ENCODE measurements at regions not wholly inside any gene's neighbourhood (a gene's known extent, or its start where the extent isn't known, plus 50 kb on each side); places are given as distances from the start of the nearest gene placed in this dataset.

DNA sequence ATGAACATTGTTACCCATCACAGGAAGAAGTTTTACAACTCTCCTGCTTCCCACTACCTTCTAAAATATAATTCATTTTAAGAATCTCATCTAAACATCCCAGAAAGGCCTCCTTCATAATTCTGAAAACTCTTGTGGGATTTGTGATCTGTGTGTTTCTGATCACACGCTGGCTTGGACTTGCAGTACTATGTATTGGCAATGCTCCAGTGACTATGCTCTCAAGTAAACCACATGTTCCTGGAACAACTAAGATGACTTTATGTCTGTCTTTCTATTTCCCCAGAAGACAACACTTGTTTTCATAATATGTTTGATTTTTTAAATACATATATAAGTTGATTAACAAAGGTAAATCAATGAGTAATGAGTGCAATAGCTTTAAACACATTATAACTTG is 376.6 kb upstream of the NETO1 start:
- no peak for DNase-seq (ENCODE audit: low read depth in 2 of 2)

DNA sequence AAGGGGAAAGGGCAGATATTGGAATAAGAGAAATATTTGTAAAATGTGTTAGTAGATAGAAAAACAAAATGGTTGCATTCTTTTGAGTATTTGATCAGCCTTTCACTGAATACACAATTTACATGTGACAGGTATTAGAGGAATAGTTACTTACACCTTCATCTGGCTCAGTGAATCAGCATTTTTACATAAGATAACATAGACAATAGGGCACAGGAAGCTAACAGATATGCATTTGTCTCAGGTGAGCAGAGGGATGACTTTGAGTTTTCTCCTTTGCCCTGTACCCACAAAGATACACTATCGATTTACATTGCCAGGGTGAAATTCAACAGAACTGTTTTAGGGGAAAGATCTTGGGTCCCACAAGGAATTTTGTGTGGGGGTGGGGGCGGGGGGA is 373.1 kb upstream of the NETO1 start:
- no peak for DNase-seq (ENCODE audit: low read depth in 2 of 2)

DNA sequence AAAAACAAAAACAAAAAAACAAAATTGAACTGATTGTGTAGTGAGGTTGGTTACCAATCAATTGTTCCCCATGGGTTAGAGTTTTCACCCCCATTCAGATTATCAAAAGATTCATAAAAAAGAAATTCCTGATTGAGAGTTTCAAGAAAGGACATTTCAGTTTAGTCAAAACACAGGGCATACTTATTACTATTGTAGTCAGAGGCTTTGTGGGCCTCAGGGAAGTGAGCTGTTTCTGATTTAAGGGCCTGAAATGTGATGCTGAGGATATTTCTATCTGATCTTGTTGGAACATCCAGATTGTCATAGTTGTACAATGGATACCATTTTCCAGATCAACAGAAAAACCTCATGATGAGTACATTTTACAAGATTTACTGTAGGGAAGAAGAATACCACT is 368.1 kb upstream of the NETO1 start:
- DNase-seq (ENCODE audit: low read depth in 2 of 2): no peak

DNA sequence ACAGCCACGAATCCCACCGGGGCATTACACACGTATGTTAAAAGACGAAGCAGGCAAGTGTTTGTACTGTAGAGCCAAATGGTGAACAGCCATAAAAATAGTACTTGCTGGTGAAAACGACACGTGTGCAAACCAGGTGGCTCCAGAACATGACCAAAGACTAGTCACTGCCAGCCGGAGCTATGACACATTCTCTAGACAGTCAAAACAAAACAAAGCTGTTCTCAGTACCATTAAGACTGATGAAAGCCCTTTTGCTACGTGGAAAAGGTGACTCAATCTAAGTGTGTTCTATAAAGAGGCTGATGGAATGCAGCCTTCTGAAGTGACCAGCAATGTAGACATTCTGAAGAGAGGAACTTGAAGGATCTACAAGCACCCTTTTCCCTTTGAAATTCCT is 367.7 kb upstream of the NETO1 start:
- no peak for DNase-seq (ENCODE audit: low read depth in 2 of 2)

DNA sequence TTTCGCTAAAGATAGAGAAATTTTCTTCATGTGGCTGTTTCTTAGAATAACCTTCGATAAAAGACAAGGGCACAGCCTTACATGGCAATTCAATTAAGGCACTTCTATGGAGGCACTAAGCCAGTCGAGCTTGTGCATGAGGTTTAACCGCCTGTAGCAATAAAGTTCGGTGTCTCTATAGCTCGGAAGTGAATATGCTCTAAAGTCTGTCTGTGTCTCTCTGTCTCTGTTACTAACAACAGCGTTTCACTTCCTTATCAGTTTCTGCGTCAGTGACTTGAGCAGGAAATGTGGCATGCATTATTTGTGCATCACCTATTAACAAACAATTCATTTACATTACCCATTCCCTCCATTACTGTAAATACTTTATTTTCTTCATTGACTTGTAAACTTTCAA is 365.1 kb upstream of the NETO1 start:
- DNase-seq (ENCODE audit: low read depth in 2 of 2): no peak

DNA sequence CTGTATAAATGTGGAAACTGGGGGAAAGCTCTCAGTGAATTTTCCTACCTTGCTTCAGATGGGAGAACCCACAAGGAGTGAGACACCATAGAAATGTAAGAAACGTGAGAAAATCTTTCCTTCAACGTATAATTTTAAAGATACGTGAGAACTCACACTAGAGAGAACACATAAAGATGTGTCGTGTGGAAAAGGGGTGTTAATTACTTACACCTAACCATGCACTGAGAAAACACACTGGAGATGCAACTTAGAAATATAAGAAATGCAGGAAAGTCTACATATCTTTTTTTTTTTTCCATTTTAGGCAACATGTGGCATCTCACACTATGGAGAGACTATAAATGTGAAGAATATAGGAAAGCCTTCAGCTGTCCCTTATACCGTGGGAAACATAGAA is 352.9 kb upstream of the NETO1 start:
- DNase-seq (ENCODE audit: low read depth in 2 of 2): no peak

DNA sequence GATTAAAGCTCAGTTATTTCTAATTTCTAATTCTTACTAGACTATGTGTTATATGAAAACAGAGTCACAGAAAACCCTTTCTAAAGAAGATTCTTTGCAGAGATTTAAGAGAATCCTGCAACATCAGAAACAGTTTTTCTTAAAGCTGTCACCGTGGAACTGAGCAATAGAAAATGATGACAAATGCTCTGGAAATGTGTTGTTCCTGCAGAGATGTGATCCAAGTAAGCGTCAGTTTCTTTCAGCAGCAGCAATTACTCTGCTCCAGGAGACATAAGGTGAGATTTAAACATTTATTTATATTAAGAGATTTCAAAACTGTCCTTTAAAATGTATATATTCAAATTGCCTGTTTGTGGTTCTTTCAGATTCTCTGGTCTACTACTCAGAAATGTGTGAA is 350.5 kb upstream of the NETO1 start:
- DNase-seq (ENCODE audit: low read depth in 2 of 2): no peak

DNA sequence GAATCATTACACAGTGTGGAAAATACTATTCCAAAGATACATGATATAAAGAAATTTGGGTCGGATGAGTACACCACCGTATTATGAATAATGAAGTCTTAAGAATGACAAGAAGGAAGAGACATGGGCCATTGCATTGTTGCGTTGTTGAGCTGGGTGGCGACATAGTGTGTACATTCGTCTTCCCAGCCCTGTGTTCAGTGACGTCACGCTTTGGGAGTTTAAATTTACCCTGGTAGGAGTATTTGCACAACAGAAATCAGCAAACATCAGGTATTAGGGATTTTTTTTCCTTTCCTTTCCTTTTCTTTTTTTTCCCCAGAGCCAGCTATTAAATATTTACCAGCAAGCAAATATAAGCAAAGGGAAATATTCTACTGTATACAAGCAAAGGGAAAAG is 347.2 kb upstream of the NETO1 start:
- DNase-seq (ENCODE audit: low read depth in 2 of 2): no peak

DNA sequence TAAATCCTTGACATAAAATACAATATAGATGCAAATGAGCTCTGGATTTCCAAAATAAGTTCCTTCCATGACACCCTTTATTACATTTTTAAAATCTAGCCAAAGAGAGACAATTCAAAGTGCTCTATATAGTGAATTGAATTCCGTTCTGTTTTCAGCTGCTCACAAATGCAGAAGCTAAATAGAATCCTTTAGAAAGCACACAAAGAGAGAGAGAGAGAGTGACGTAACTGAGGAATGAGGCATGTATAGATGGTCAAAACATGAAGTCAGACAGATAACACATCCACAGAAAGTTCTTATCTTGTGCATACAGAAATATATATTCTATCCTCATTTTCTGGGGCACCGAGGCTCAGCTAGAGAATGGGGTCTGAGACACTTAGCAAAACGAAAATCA is 344.7 kb upstream of the NETO1 start:
- no peak for DNase-seq (ENCODE audit: low read depth in 2 of 2)

DNA sequence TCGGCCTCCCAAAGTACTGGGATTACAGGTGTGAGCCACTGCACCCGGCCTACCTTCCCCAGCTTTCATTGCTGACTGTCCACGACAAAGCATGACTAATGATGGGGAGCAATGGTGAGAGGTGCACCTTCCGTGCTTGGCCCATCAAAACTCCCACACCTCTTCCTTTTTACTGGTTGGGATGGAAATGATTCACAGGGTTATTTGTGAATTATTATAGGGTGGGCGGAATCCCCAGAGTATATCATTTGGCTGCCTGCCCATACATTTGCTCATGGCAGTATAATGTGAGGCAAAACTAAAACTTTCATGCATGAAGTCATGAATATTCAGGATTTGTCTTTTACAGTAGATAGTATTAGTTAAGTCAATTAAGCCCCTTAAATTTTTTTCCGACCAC is 334.2 kb upstream of the NETO1 start:
- no peak for DNase-seq (ENCODE audit: low read depth in 2 of 2)

DNA sequence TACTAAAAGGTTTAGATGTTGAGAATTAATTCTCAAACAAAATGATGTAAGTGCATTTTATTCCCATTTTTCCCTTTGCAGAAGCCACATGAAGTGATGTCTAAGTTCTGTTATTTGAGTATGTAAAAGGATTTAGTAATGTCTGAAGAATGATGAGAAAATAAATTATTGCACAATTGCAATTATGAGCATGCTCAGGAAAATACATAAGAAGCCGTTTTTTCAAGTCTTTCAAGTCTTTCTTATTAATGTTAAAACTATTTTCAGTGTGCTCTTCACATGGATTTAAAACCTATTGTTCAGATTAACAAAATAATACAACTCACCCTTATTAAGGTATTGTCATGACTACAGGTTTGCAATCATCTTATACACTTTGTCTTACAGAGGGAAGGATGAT is 331.4 kb upstream of the NETO1 start:
- DNase-seq (ENCODE audit: low read depth in 2 of 2): no peak

DNA sequence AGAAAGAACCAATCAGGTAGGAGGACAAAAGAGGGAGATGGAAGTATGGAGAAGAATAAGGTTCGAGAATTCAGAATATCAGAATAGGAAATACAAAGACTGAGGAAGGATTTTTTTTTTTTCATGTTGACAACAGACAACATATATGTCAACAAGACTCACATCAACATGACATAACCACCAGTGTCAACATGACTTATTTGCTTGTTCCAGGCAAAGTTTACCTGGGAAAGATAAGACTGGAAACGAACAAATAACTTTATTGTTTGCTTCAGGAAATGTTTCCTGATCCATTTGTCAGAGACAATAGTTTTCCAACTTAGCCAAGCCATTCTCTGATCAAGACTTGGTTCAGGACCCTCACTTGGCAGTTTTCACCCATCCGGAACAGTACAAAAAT is 321.9 kb upstream of the NETO1 start:
- no peak for DNase-seq (ENCODE audit: low read depth in 2 of 2)

DNA sequence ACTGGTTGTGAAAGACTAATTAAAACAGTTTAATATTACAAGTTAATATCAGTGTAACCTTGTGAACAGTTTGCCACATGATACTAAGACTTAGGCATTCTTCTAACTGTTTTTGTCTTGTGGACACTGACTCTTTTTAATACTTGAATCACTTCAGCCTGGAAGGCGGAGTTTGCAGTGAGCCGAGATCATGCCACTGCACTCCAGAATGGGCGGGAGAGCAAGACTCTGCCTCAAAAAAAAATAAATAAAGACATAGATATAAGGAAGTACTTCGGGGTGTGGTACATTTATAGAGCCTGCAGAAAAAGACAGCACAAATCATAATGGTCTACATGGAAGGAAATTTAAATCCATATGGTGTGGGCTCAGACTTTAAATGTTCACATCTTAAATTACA is 300.4 kb upstream of the NETO1 start:
- no peak for DNase-seq (ENCODE audit: low read depth in 2 of 2)

DNA sequence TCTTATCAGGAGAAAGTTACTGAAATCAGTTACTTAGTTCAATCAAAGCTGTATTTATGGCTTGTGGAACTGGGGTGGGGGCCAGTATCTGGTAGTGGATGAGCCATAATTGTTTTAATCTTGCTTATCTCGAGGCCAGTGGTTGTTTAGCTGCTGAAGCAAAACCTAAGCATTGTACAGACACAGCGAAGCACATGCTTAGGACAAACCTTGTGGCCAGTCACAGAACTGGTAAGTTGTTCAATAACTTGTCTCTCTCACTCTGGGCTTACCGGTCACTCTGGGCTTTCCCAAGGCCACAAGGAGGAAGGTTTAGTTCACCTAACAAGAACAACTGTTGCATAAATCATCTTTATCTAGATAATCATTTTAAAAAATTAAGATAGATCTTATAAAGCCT is 296.6 kb upstream of the NETO1 start:
- no peak for DNase-seq (ENCODE audit: low read depth in 2 of 2)

DNA sequence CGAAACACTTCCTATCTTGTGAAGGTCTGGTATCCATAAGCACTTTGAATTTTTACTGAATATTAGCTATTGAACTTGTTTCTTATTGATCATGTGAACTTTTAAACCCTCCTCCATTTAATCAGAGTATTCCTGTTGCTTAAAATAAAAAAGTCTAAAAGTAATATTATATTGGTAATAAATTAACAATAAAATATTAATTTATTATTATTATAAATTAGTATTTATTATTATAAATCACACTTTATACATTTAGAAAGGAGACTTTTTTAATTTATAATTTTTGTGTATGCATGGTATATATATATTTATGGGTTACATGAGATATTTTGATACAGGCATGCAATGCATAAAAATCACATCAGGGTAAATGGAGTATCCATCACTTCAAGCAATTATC is 295.4 kb upstream of the NETO1 start:
- no peak for DNase-seq (ENCODE audit: low read depth in 2 of 2)

DNA sequence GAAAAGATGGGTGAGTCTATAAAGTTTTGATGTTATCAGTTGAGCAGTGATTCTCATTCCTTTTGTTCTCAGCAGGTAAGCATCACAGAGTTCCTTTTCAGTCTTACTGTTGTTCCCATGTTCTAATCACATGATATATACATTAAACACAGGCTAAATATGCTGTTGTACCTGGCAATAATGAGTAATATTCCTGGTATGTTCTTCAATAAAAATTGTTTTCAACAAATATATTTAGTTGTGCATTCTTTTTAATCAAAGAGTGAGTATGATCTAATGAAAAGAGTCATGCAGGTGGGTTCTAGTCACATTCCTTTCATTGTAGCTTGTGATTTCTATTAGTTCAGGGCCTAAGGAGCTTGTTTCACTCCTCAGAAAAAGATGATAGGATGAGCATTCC is 288.3 kb upstream of the NETO1 start:
- no peak for DNase-seq (ENCODE audit: low read depth in 2 of 2)

DNA sequence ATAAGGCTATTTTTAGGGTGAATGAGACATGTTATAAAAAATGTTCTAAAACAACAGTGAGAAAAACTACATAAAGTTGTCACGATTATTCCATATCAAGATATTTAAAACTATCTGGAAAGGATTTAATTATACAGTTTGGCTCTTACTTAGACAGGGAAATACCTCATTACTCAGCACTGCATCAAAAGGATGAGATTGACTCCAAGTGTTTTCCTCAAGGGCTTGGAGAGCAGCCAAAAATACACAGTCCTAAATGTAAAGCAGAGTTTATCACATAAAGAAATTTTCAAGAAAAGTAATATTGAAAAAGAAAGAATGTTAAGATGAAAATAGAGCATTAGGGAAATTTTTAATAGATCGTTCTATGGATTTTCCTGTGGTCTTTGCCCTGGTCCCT is 285.5 kb upstream of the NETO1 start:
- DNase-seq (ENCODE audit: low read depth in 2 of 2): no peak

DNA sequence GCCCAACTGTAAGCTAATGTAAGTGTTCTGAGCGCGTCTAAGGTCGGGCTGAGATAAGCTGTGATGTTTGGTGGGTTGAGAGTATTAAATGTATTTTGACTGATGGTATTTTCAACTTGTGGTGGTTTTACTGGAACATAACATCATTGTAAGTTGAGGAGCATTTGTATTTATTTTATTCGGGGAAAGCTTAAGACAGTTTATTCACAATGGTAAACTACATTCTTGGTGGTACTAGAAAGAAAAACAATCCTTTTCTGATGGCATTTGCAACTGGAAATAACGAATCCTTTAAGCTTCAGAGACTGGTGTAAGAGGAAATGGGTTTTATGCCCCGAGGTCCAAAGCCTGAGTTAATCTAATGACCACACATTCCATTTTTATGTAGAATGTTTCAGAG is 283.3 kb upstream of the NETO1 start:
- DNase-seq (ENCODE audit: low read depth in 2 of 2): no peak

DNA sequence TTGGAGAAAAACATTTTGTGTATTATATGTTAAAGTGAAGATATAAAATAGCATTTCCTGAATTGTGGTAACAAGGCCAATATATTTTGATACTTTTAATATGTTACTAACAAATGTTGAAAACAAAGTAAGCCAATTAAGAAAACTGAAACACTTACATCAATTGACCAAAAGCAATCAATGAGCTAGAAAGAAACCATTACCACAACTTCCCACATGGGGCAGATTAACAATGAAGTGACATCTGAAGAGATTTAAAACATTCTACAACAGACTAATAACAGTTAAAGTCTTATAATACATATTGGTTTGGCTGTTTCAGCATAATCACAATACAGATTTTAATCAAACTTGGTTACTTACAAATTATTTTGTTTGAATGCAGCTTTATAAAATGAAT is 282.4 kb upstream of the NETO1 start:
- no peak for DNase-seq (ENCODE audit: low read depth in 2 of 2)

DNA sequence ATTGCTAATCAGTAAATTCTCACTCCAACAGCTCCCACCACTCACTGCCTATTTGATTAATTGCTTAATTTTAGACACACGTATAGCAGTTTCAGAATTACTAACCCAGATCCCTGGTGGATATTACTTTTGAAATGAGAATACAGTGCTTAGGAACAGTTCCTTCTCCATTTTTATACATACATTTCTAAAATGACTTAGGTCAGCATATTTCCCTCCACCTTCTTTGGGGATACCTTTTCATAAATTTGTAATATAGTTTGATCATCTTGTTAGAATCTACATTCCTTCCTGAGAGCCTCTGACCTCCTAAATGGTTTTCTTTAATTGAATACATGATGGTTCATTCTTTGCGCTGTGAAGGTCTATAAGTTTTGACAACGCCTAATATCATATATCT is 279.8 kb upstream of the NETO1 start:
- no peak for DNase-seq (ENCODE audit: low read depth in 2 of 2)

DNA sequence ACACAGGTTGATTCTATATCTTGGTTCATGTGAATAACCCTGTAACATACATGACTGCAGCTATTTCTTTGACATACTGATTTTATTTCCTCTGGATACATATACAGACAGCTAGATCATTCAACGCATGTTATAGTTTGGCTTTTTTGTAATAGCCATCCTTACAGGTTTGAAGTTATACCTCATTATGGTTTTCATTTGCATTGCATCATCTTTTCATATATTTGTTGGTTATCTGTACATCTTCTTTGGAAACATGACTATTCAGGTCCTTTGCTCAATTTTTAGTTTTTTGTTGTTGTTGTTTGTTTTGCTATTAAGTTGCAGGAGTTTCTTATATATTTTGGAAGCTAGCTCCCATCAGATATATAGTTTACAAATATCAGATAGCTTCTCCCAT is 276.2 kb upstream of the NETO1 start:
- no peak for DNase-seq (ENCODE audit: low read depth in 2 of 2)

DNA sequence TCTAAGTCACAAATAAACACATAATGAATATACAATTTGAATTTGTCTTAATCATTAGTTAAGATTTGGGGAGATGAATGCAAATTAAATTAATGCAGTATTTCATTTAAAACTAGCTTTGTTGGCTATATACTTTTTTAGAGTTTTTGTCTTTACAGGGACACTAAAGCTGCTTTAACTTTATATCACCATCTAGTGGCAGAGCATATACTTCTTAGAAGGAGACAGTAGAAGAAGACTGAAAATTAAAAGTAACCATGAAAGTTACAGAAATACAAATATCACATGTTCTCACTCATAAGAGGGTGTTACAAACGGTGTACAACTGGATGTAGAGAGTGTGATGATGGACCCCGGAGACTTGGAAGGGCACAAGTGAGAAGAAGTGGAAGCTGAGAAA is 268.3 kb upstream of the NETO1 start:
- DNase-seq (ENCODE audit: low read depth in 2 of 2): no peak

DNA sequence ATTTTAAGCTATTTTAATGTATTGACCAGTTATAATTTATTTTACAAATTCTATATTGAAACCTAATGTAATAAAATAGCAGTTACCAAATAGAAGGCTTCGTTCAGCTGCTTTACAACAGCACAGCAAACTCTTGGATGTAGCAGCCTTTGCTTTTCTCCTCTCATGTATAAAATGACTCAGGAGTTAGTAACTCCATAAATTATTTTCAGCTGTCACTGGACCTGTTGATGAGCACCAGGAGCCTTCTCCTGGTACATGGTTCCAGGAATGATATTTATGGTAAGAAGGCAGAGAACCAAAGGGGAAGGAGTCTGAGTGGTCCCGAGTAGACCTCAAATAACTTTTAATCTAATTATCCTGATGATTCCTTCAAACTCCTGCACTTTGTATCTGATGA is 256.4 kb upstream of the NETO1 start:
- DNase-seq (ENCODE audit: low read depth in 2 of 2): no peak

DNA sequence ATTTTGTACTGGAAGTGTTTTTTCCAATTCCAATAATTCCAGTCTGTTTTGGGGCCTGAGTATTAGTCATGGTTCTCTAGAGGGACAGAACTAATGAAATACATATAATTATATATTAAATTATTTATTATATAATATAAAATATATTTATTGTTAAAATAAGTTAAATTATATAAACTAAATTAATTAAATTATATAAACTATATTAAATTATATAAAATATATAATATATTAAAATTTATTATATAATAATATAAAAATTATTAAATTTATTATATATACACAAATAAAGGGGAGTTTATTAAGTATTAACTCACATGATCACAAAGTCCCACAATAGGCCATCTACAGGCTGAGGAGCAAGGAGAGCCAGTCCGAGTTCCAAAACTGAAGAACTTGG is 253.4 kb upstream of the NETO1 start:
- no peak for DNase-seq (ENCODE audit: low read depth in 2 of 2)

DNA sequence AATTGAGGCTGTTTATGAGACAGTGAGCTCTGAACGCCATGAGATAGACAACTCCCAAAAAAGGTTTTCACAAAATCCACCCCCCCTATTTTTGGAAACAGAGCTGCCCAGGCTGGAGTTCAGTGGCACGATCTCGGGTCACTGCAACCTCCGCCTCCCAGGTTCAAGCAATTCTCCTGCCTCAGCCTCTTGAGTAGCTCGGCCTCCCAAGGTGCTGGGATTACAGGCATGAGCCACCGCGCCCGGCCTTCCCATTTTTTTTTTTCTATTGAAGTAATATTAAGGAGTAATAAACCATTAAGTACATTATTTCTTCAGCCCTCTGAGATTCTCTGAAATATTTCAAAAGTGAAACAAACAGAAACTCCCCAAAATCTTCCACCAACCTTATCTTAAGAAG is 252.8 kb upstream of the NETO1 start:
- DNase-seq (ENCODE audit: low read depth in 2 of 2): no peak
